ENCODE measurements at regions not wholly inside any gene's neighbourhood (a gene's known extent, or its start where the extent isn't known, plus 50 kb on each side); places are given as distances from the start of the nearest gene placed in this dataset.

DNA sequence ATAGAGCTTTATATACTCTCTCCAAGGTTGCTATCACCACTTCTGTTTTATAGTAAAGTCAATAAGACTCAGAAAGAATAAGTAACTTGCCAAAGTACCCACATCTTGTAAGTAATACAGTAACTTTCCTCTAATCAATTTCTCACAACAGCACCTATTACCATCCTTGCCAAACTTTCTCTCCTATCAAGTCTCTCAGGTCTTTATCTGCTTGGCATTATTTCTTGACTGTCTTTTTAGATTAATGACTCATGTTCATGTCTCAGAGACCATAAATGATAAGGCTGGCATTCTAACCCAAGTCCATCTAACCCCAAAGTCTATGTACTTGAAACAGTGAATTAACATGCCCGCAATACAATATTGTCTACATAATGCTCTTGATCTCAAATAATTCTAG, 618.0 kb upstream of the ZEB2 start:
- no peak overlapping the region for H3K4me3 Mint-ChIP-seq
- peaks cover 21% of the 10 kb centered on the region for H3K4me1 Mint-ChIP-seq
- TF ChIP-seq, protein P1, sequence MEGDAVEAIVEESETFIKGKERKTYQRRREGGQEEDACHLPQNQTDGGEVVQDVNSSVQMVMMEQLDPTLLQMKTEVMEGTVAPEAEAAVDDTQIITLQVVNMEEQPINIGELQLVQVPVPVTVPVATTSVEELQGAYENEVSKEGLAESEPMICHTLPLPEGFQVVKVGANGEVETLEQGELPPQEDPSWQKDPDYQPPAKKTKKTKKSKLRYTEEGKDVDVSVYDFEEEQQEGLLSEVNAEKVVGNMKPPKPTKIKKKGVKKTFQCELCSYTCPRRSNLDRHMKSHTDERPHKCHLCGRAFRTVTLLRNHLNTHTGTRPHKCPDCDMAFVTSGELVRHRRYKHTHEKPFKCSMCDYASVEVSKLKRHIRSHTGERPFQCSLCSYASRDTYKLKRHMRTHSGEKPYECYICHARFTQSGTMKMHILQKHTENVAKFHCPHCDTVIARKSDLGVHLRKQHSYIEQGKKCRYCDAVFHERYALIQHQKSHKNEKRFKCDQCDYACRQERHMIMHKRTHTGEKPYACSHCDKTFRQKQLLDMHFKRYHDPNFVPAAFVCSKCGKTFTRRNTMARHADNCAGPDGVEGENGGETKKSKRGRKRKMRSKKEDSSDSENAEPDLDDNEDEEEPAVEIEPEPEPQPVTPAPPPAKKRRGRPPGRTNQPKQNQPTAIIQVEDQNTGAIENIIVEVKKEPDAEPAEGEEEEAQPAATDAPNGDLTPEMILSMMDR (IDR thresholded peaks at IDR 0.05; ENCODE audit: unreplicated experiment): no peak
- peaks cover 12% of the 10 kb centered on the region for H3K9me3 Mint-ChIP-seq
- DNase-seq (ENCODE audit: low spot score in 2 of 2, unreplicated experiment in 2 of 2): no peak
- H3K36me3 Mint-ChIP-seq: peaks cover 2% of the 10 kb centered on the region
- H3K27ac Mint-ChIP-seq: no peak overlapping the region
- H3K27me3 Mint-ChIP-seq (ENCODE audit: low read depth): no peaks in the 10 kb centered on the region

- peaks cover 21% of the 10 kb centered on the region for H3K4me1 Mint-ChIP-seq
- H3K36me3 Mint-ChIP-seq: peaks cover 2% of the 10 kb centered on the region
- TF ChIP-seq, protein P1 (IDR thresholded peaks at IDR 0.05; ENCODE audit: unreplicated experiment): no peak
- DNase-seq (ENCODE audit: low spot score in 2 of 2, unreplicated experiment in 2 of 2): no peak
- no peak overlapping the region for H3K4me3 Mint-ChIP-seq
- no peak overlapping the region for H3K27ac Mint-ChIP-seq
- H3K27me3 Mint-ChIP-seq (ENCODE audit: low read depth): no peaks in the 10 kb centered on the region
- peaks cover 12% of the 10 kb centered on the region for H3K9me3 Mint-ChIP-seq
Observed at GRCh38 chr2:145137211-145137610, 617.3 kb upstream of the ZEB2 start.

DNA sequence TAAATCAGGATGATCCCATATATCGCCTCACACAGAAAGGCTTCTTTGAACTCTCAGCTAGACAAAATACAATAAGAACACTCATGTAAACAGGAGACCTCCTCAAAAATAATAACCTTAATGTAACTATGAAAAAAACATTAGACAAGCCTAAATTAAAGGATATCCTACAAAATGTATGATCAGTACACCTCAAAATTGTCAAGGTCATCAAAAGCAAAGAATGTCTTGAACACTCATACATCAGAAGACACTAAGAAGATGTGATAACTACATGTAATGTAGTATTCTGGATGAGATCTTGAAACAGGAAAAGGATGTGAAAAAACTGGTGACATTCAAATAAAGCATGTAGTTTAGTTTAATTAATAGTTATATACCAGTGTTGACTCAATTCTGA, 616.8 kb upstream of the ZEB2 start:
- Mint-ChIP-seq H3K4me1 (peaks cover 21% of the 10 kb centered on the region), H3K36me3 (peaks cover 2% of the 10 kb centered on the region), H3K27ac (peak overlapping the region; percentile 52), H3K27me3 (ENCODE audit: low read depth) (no peaks in the 10 kb centered on the region), H3K9me3 (peaks cover 12% of the 10 kb centered on the region), H3K4me3 (no peak overlapping the region)
- no peak for DNase-seq (ENCODE audit: low spot score in 2 of 2, unreplicated experiment in 2 of 2)
- TF ChIP-seq, protein P1 (IDR thresholded peaks at IDR 0.05; ENCODE audit: unreplicated experiment): no peak

DNA sequence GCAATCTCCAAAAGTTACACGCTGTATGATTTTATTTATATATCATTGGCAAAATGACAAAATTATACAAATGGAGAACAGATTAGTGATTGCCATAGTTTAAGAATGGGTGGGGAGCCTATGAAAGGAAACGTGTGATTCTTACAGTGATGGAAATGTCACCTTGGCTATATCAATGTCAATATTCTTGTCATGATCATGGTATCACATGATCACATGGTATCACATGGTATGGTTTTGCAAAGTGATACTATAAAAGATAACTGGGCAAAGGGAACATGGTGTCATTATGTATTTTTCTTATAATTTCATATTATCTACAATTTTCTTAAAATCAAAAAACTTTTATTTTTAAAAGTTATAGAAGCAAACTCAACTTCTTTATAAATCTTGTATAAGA, 606.2 kb upstream of the ZEB2 start:
- DNase-seq (ENCODE audit: low spot score in 2 of 2, unreplicated experiment in 2 of 2): no peak
- Mint-ChIP-seq H3K27ac (no peak overlapping the region), H3K4me3 (no peak overlapping the region), H3K27me3 (ENCODE audit: low read depth) (no peaks in the 10 kb centered on the region), H3K36me3 (no peaks in the 10 kb centered on the region), H3K9me3 (peaks cover 2% of the 10 kb centered on the region), H3K4me1 (peaks cover 4% of the 10 kb centered on the region)
- TF ChIP-seq, protein P1 (IDR thresholded peaks at IDR 0.05; ENCODE audit: unreplicated experiment): no peak

DNA sequence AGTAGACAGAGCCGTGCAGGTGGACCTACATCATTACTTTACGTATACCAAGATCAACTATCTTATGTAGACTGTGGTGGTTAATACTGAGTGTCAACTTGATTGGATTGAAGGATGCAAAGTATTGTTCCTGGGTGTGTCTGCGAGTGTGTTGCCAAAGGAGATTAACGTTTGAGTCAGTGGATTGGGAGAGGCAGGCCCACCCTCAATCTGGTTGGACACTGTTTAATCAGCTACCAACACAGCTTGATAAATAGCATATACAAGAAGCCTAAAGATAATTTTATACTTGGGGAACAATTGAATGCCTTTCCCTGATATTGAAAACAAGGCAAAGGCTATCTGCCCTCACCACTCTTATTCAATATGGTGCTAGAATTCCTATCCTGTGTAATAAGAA, 604.2 kb upstream of the ZEB2 start:
- Mint-ChIP-seq H3K27ac (no peak overlapping the region), H3K4me3 (no peak overlapping the region), H3K9me3 (peaks cover 8% of the 10 kb centered on the region), H3K27me3 (ENCODE audit: low read depth) (no peaks in the 10 kb centered on the region), H3K4me1 (no peaks in the 10 kb centered on the region), H3K36me3 (no peaks in the 10 kb centered on the region)
- no peak for DNase-seq (ENCODE audit: low spot score in 2 of 2, unreplicated experiment in 2 of 2)
- TF ChIP-seq, protein P1 (IDR thresholded peaks at IDR 0.05; ENCODE audit: unreplicated experiment): no peak

DNA sequence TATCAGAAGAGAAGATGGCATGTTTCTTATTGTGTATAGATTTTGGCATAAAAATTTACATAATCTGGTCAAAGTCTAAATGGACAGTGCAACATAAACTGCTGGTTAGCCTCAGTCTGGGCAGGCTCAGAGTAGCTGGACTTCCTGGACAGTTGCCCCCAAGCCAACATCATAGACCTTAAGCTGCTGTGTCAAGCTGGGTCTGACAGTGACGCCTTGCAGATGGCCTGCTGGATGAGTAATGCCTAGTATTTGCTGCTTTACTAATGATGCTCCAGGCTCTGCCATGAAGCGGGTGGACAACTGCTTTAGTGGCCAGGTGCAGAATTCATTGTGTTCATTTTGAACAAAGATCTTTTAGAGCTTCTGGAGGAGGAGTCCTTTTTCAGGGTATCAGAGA, 603.7 kb upstream of the ZEB2 start:
- no peak overlapping the region for H3K27ac Mint-ChIP-seq
- no peaks in the 10 kb centered on the region for H3K27me3 Mint-ChIP-seq (ENCODE audit: low read depth)
- H3K36me3 Mint-ChIP-seq: no peaks in the 10 kb centered on the region
- no peak overlapping the region for H3K4me3 Mint-ChIP-seq
- TF ChIP-seq, protein P1 (IDR thresholded peaks at IDR 0.05; ENCODE audit: unreplicated experiment): no peak
- peaks cover 10% of the 10 kb centered on the region for H3K9me3 Mint-ChIP-seq
- no peak for DNase-seq (ENCODE audit: low spot score in 2 of 2, unreplicated experiment in 2 of 2)
- H3K4me1 Mint-ChIP-seq: no peaks in the 10 kb centered on the region

Measured in mesothelial cell of epicardium (in vitro differentiated cells).